IPS DF 19.7 (cell line): ENCODE measurements at regions not wholly inside any gene's neighbourhood (a gene's known extent, or its start where the extent isn't known, plus 50 kb on each side); places are given as distances from the start of the nearest gene placed in this dataset.

Source experiments
- DNase-seq: peaks from one replicate; pipeline ENCODE4 v3.0.0-alpha.2; 2013; ENCODE audit warnings: low read depth, low spot score

DNA sequence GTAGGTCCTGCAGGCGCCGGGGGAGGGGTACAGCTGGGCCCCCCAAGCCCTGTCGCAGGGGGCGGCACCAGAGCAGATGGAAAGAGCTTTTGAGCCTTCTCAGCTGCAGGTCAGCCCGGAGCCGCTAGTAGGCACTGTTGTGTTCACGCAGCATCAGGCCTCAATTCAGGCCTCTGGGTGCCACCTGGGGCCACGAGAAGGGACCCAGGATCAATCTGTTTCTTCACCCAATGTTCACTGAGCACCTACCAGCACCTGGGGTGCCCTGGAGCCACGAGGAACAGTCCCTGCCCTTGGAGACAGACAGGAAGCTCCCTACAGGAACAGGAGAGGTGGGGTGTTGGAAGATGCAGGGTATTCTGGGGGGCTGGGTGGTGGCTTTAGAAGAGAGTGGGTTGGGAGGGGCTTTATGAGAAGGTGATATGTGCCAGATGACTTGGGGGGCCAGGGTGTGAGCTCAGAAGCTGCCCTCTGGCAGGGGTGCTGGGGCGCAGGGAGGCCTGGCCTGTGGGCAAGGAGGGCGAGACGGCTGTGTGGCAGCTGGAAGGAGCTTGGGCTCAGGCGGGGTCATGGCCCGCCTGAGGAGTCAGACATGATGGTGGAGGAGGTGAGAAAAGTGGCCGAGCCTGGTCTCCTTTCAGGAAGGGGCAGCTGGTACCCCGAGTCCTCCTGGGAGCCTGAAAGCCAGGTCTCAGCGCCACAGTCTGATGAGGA lies 121.9 kb upstream of the GSE1 start:
- no peak for DNase-seq

DNA sequence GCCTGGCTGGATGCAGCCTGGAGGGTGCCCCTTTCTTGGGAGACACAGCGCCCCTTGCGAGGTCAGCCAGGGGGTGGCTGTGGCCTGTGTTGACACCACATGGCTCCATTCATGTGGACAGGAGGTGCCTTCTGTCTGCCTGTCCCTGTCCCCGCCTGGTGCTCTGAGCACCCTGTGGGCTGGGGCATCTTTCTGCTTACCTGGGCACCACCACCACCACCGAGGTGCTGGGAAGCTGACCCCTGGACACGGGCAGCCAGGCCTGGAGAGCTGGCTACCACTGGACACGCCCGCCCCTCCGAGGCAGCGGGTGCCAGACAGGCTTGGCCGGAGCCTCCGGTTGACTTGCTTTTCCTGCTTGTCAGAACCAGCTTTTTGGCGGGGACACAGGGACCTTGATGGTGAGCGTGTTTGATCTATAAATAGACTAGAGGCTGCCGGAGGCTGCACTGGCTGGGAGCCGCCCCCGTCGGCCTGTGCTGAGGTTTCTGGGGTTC lies 121.3 kb upstream of the GSE1 start:
- no peak for DNase-seq

GRCh38 chr16:85492295-85492864 lies 120.7 kb upstream of the GSE1 start:
- DNase-seq, result no peak

DNA sequence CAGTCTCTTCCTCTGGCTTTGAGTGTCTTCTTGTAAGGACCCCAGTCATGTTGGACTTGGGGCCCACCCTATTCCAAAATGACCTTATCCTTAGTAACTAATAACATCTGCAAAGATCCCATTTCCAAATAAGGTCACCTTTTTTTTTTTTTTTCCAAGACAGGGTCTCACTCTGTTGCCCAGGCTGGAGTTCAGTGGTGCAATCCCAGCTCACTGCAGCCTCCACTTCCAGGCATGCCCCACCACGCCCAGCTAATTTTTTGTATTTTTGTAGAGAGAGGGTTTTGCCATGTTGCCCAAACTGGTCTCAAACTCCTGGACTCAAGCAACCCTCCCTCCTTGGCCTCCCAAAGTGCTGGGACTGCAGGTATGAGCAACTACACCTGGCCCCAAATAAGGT lies 118.8 kb upstream of the GSE1 start:
- no peak for DNase-seq

DNA sequence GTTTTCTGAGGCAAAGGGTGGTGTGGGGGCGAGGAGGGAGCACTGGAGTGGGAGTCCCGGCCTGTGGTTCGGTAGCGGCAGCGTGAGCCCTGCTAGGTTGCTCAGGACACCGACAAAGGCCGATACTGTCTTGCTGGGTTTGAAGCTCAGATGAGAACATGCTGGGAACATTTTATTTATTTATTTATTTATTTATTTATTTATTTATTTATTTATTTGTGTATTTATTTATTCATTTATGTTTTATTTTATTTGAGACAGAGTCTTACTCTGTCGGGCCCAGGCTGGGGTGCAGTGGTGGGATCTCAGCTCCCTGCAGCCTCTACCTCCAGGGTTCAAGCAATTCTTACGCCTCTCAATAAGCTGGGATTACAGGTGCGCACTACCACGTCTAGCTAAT lies 117.9 kb upstream of the GSE1 start:
- no peak for DNase-seq

GRCh38 chr16:85495823-85496538 lies 117.1 kb upstream of the GSE1 start:
- no peak for DNase-seq

DNA sequence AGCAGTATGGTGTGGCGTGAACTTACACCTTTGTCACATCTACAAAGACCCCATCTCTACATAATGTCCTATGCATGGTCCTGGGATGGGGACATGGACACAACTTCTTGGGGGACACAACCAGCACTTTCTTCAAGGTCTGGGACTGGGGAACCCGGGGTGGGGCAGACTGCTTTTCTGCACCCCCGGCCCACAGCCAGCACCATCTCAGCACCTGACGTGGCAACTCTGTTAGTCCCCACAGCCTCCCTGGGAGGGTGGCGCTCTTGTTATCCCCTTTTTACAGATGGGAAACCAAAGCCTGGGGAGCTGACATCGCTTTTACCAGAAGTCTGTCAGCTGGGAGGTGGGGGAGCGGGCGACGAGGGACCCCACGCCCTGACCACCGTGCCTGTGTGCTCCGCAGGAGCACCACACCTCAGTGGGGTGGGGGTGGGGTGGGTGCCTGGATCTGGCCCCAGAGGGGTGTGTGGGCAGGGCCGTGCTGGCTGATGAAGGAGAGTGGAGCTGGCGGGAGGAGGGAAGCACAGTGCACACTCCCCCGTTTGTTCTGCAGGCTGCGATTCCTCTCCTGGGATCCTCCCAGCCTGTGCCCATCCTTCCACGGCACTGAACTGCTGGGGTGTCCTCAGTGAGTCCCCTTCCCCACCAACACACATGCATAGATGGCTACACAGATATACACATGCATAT lies 115.4 kb upstream of the GSE1 start:
- DNase-seq, result no peak

- DNase-seq, result no peak
These were observed 114.5 kb upstream of the GSE1 start for GRCh38 chr16:85498607-85499006.

DNA sequence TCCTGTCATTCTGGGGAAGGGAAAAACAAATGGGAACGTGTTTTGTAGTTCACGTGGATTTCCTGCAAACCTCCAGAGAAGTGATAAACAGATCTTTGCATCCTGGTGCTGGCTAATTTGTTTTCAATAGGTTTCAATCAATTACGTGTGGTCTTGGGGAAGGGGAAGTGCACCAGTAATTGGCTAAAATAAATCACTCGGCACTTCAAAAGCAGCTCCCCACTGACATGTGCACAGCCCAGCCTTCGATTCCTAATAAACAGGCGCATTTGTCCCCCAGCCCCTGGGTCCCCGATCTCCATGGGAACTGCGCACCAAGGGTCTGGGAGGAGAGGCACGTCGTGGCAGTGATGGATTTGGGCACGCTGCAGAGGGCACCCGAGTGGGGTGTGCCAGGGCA lies 112.9 kb upstream of the GSE1 start:
- DNase-seq, result no peak

- DNase-seq, result no peak
These were observed 111.2 kb upstream of the GSE1 start for GRCh38 chr16:85501900-85502299.

GRCh38 chr16:85502357-85502756 lies 110.8 kb upstream of the GSE1 start:
- no peak for DNase-seq

- no peak for DNase-seq
These were observed 109.4 kb upstream of the GSE1 start for GRCh38 chr16:85503679-85504231.

DNA sequence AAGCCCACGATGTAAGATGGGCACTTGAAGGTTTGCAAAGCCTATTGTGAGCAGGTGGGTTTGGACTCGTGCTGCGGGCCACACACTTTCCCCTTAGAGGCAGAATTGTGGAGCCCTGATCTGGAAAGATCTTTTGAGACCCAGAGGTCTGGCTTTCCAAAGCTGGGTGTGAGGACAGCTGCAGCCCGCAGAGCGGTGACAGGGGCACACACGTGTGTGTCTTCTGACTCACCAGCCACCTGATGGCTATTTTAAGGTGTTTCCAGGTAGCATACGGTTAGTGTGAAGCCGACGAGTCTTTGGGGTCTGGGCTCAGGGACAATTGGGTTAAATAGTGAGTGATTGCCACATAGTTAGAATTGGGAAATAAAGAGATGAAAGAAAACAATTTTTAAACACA lies 108.9 kb upstream of the GSE1 start:
- no peak for DNase-seq

DNA sequence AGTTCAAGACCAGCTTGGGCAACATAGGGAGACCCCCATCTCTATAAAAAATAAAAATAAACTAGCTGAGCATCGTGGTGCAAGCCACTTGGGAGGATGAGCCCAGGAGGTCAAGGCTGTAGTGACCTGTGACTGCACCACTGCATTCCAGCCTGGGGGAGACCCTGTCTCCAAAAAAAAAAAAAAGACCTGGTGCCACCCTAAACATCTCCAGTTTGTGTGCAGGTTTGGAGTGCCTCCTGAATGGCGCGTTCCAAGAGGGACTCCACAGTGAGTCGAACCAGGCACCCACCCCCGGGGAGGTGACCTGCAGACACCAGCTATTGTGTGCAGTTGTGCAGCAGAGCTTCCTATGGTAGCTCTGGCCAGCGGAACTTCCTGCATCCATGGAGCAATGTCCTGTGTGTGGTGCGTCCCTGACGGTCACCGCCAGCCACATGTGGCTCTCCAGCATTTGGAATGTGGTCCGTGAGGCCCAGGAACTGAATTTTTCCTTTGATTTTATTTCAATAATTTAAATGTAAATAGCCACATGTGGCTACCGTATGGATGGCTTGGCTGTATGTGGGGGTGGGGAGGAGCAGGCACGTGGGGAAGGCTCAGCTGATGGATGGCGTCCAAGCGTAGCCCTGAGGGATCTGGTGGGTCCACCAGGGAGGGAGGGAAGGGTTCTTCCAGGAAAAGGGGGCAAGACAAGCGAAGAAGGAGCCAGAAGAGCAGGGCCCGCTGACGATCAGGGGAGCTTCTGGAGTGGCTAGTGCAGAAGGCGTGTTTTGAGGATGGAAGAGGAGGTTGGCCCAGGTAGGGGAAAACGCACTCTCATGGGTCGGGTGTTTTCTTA lies 107.1 kb upstream of the GSE1 start:
- DNase-seq, result no peak

GRCh38 chr16:85506635-85506911 lies 106.5 kb upstream of the GSE1 start:
- DNase-seq, result no peak

DNA sequence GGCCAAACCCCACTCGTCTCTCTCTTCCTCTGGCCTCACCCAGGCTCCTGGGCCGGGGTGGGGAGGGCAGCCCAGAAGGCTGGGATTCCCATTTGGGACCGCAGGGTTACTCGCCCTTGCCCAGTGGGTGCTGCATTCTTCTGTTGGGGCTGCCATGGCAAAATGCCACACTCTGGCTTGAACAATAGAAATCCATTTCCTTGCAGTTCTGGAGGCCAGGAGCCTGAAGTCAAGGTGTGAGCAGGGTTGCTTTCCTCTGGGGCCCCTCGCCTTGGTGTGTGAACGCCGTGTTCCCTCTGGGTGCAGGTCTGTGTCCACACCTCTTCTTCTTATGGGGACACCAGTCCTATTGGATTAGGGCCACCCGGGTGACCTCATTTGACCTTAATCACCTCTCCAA lies 105.8 kb upstream of the GSE1 start:
- no peak for DNase-seq

GRCh38 chr16:85508388-85508787 lies 104.7 kb upstream of the GSE1 start:
- DNase-seq, result no peak

DNA sequence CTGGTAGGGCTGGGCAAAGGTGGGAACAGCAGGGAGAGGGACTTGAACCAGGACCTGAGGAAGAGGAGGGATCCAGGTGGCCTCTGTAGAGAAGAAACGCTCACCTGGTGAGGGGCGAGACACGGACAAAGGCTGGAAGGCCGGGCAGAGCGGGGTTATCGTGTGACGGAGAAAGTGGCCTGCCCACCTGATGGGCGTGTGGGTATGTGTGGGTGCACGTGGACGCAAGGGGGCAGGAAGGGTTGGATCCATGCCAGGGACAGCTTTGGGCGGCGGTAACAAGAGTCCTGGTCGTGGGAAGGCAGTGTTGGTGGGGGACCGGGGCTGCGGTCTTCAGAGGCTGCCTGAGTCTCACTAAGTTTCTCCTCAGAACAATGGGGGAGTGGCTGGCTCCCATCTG lies 104.1 kb upstream of the GSE1 start:
- DNase-seq, result no peak

GRCh38 chr16:85510041-85510659 lies 103.0 kb upstream of the GSE1 start:
- no peak for DNase-seq

DNA sequence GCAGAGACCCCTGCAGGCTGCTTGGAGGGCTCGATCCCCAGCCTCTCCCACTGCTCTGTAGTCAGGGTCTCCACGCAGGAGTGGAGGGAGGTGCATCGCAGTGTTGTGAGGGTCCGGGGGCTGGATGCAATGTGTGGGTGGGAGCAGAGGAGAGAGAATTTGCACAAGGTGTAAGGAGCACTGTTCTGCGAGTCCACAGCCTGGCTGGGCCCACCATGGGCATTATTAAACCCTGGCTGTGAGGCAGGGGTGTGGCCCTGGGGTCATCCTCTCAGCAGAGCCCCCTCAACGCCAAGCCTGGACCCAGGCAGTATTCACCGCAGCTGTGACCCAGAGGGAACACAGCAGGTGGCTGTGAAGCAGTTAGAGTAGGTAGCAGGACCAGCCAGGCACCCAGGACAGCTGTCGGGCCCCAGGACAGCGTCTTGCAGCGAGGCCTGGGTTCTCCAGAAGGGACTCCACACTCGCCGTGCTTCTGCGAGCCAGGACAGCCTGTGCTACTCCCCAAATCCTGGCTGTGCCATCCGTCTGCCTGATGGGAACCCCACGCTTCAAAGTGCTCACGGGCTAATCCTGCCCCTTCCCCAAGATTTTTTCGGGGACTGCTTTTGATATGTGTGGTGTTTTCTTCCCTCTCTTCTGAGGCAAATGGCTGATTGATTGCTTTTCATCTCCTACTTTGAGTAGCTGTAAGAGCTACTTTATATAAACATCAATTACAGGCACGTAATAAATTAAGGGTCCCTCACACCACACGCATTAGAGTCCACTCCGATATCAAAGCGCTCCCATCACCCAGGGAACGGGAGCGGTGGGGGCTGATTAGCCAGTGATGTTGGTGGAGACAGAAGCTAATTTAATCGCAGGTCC lies 100.9 kb upstream of the GSE1 start:
- no peak for DNase-seq
